ENCODE measurements at regions not wholly inside any gene's neighbourhood (a gene's known extent, or its start where the extent isn't known, plus 50 kb on each side); places are given as distances from the start of the nearest gene placed in this dataset.

GRCh38 chr2:226274143-226274542 is 525.5 kb downstream of the IRS1 start:
- DNase-seq (ENCODE audit: low spot score), result no peak

GRCh38 chr2:226273440-226273839 is 526.2 kb downstream of the IRS1 start:
- DNase-seq (ENCODE audit: low spot score), result no peak

- no peak for DNase-seq (ENCODE audit: low spot score)
Observed at GRCh38 chr2:226272435-226272834, 527.2 kb downstream of the IRS1 start.

- no peak for DNase-seq (ENCODE audit: low spot score)
Observed at GRCh38 chr2:226270285-226271058, 529.1 kb downstream of the IRS1 start.

GRCh38 chr2:226267516-226268289 is 531.9 kb downstream of the IRS1 start:
- DNase-seq (ENCODE audit: low spot score), result no peak

- no peak for DNase-seq (ENCODE audit: low spot score)
Observed at GRCh38 chr2:226256709-226257376, 542.8 kb downstream of the IRS1 start.

GRCh38 chr2:226256237-226256636 is 543.4 kb downstream of the IRS1 start:
- DNase-seq (ENCODE audit: low spot score), result no peak

GRCh38 chr2:226251661-226252060 is 548.0 kb downstream of the IRS1 start:
- no peak for DNase-seq (ENCODE audit: low spot score)

- no peak for DNase-seq (ENCODE audit: low spot score)
Observed at GRCh38 chr2:226247289-226248275, 552.0 kb downstream of the IRS1 start.

- no peak for DNase-seq (ENCODE audit: low spot score)
Observed at GRCh38 chr2:226234187-226234586, 565.4 kb downstream of the IRS1 start.

- no peak for DNase-seq (ENCODE audit: low spot score)
Observed at GRCh38 chr2:226233388-226233787, 566.2 kb downstream of the IRS1 start.

GRCh38 chr2:226228080-226228479 is 571.5 kb downstream of the IRS1 start:
- DNase-seq (ENCODE audit: low spot score), result no peak

- DNase-seq (ENCODE audit: low spot score), result no peak
Observed at GRCh38 chr2:226227341-226227740, 572.3 kb downstream of the IRS1 start.

GRCh38 chr2:226223704-226224103 is 575.9 kb downstream of the IRS1 start:
- DNase-seq (ENCODE audit: low spot score), result no peak

GRCh38 chr2:226220511-226220910 is 579.1 kb downstream of the IRS1 start:
- no peak for DNase-seq (ENCODE audit: low spot score)

GRCh38 chr2:226217191-226217590 is 582.4 kb downstream of the IRS1 start:
- no peak for DNase-seq (ENCODE audit: low spot score)

GRCh38 chr2:226216575-226216974 is 583.0 kb downstream of the IRS1 start:
- no peak for DNase-seq (ENCODE audit: low spot score)

- peak; percentile 33 for DNase-seq (ENCODE audit: low spot score)
Observed at GRCh38 chr2:226215902-226216503, 583.6 kb downstream of the IRS1 start.

- DNase-seq (ENCODE audit: low spot score), result no peak
Observed at GRCh38 chr2:226213717-226214116, 585.9 kb downstream of the IRS1 start.

GRCh38 chr2:226211439-226211838 is 588.2 kb downstream of the IRS1 start:
- DNase-seq (ENCODE audit: low spot score), result no peak

GRCh38 chr2:226208726-226209125 is 590.9 kb downstream of the IRS1 start:
- DNase-seq (ENCODE audit: low spot score), result no peak

All from hematopoietic multipotent progenitor cell treated with erythropoietin and hydrocortisone succinate and interleukin-3 and kit ligand, for 17 days (in vitro differentiated cells).